ENCODE measurements at regions not wholly inside any gene's neighbourhood (a gene's known extent, or its start where the extent isn't known, plus 50 kb on each side); places are given as distances from the start of the nearest gene placed in this dataset.

DNA sequence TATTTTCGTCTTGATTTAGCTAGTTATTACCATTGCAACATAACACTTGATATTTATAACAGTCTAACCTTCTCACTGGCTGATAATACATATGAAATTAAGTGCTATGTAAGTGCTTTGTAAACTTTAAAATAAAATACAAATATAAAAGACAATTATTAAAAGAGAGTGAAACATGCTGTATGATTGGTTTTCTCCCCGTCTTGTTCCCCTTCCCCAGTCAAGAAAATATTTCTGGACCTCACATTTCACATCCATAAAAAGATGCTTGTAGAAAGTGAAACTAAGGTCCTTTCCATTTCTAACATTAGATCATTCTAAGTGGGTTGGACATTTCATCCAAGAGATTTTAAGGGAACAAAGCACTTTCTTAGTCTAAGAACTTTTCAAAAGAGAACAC lies 310.2 kb upstream of the LRATD1 start:
- no peak for TF ChIP-seq GATA2 (IDR thresholded peaks at IDR 0.05; ENCODE audit: low read depth, low read length)
- TF ChIP-seq GATA3 (IDR thresholded peaks at IDR 0.05; ENCODE audit: low read depth, low read length), result no peak

Data from SH-SY5Y (cell line).